ENCODE measurements at regions not wholly inside any gene's neighbourhood (a gene's known extent, or its start where the extent isn't known, plus 50 kb on each side); places are given as distances from the start of the nearest gene placed in this dataset.
A peak's percentile ranks its signal among the peaks of the same experiment; 100 is the strongest.

DNA sequence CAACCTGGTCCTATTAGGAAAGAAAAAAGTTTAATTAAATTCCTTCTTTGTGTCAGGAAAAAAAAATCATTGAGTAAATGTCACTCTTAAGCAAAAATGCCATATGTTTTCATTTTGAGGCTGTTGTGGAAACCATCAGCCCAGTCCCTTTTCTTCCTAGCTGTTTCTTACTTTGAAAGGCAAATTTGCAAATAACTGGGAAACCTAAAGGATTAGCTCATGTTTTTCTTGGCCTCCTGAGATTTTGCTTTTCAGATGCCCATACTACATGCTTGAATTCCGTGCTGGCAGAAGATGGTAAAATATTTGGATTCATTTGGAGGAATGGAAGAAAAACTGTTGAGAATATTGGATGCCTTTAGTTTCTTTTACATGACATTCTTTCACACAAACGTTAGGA lies 182.1 kb upstream of the ADAMTS5 start:
- H3K4me3 ChIP-seq: peak overlapping the region; percentile 12
- no peaks in the 10 kb centered on the region for H3K9me3 ChIP-seq
- peak overlapping the region in 1 of 2 donors; percentile 62 for H3K27ac ChIP-seq
- H3K4me1 ChIP-seq (ENCODE audit: control insufficient read depth in 1 of 2, low read depth in 2 of 2): peaks cover 6 to 14% of the 10 kb centered on the region in 2 donors
- no peak for ATAC-seq (ENCODE audit: insufficient number of reproducible peaks, low FRiP score, low read depth)
- DNase-seq (ENCODE audit: low spot score): no peak
- TF ChIP-seq, protein P1, sequence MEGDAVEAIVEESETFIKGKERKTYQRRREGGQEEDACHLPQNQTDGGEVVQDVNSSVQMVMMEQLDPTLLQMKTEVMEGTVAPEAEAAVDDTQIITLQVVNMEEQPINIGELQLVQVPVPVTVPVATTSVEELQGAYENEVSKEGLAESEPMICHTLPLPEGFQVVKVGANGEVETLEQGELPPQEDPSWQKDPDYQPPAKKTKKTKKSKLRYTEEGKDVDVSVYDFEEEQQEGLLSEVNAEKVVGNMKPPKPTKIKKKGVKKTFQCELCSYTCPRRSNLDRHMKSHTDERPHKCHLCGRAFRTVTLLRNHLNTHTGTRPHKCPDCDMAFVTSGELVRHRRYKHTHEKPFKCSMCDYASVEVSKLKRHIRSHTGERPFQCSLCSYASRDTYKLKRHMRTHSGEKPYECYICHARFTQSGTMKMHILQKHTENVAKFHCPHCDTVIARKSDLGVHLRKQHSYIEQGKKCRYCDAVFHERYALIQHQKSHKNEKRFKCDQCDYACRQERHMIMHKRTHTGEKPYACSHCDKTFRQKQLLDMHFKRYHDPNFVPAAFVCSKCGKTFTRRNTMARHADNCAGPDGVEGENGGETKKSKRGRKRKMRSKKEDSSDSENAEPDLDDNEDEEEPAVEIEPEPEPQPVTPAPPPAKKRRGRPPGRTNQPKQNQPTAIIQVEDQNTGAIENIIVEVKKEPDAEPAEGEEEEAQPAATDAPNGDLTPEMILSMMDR (IDR thresholded peaks at IDR 0.05): no peak
- no peaks in the 10 kb centered on the region for H3K36me3 ChIP-seq
- H3K27me3 ChIP-seq (replicated peaks; ENCODE audit: insufficient read depth): no peaks in the 10 kb centered on the region

DNA sequence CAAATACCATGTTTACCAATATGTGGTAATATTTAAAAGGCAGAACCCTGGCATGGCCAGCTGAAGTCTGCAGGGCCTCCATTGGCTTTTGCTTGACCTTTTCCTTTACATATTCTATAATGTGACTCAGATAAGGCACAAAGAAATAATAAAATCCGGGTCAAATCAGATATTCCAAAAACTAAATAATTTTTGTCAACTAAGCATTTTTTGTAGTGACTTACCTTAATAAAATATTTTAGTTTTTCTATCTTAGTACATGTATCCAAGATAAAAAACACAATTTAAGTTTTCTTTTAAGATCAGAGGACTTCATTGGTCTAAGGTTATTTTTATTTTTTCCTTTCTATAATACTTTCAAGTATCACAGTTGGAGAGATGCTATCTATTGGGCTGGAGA lies 179.4 kb upstream of the ADAMTS5 start:
- no peak for DNase-seq (ENCODE audit: low spot score)
- peaks cover 6 to 11% of the 10 kb centered on the region in 2 donors for H3K4me1 ChIP-seq (ENCODE audit: control insufficient read depth in 1 of 2, low read depth in 2 of 2)
- H3K9me3 ChIP-seq: no peaks in the 10 kb centered on the region
- H3K4me3 ChIP-seq: no peak overlapping the region
- no peaks in the 10 kb centered on the region for H3K27me3 ChIP-seq (replicated peaks; ENCODE audit: insufficient read depth)
- H3K36me3 ChIP-seq: no peaks in the 10 kb centered on the region
- no peak for ATAC-seq (ENCODE audit: insufficient number of reproducible peaks, low FRiP score, low read depth)
- TF ChIP-seq, protein P1 (IDR thresholded peaks at IDR 0.05): no peak
- H3K27ac ChIP-seq: no peak overlapping the region

DNA sequence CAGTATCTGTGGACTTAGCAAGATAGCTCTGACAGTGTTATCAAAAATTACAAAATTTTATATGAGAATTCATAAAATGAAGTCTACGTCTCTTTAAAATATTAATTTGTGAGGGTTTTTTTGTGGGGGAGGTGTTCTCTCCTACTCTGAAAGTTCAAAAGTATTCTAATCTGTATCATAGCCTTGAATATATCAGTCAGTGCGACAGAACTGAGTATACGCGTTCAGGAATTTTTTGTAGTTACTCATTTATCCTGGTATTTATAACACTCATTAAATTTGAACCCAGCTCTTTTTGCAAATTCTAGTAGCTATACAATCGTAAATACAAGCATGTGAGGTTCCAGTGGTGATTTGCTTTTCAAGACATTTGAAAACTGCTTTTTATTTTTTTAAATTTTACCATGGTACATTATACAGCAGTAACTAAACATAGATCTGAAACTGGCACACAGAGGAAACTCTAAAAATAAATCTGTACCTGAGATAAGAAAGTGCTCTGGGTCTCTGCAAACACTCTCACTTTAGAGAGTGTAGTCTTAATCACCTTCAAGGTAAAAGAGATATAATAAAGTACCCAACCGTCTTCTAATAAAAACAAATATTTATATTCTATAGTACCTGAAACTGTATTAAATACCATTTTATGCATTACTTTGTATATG lies 178.4 kb upstream of the ADAMTS5 start:
- Histone ChIP-seq H3K27ac (no peak overlapping the region), H3K9me3 (no peaks in the 10 kb centered on the region), H3K4me1 (ENCODE audit: control insufficient read depth in 1 of 2, low read depth in 2 of 2) (peaks cover 6 to 11% of the 10 kb centered on the region in 2 donors), H3K4me3 (no peak overlapping the region), H3K36me3 (no peaks in the 10 kb centered on the region), H3K27me3 (replicated peaks; ENCODE audit: insufficient read depth) (no peaks in the 10 kb centered on the region)
- ATAC-seq (ENCODE audit: insufficient number of reproducible peaks, low FRiP score, low read depth) (no peak), DNase-seq (ENCODE audit: low spot score) (no peak)
- TF ChIP-seq, protein P1 (IDR thresholded peaks at IDR 0.05): no peak

DNA sequence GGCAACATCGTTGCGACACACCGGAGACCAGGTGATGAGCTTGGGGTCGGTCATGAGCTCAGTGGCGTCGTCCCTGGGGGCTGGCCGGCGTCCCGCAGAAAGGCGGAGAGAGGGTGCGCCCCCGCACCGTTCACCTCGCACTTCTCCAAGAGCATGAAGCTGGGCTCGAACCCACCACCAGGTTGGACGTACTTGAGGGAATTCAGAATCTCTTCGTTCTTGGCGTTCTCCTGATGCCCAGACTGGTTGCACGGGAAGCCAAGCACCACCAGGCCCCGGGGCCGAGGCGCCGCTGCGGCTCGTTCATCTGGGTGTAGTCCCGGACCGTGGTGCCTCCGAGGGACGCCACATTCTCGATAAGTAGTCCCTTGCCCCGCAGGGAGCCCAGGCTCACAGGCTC lies 176.6 kb upstream of the ADAMTS5 start:
- Histone ChIP-seq H3K4me3 (no peak overlapping the region), H3K36me3 (no peaks in the 10 kb centered on the region), H3K27me3 (replicated peaks; ENCODE audit: insufficient read depth) (no peaks in the 10 kb centered on the region), H3K27ac (no peak overlapping the region), H3K9me3 (no peaks in the 10 kb centered on the region), H3K4me1 (ENCODE audit: control insufficient read depth in 1 of 2, low read depth in 2 of 2) (peaks cover 2 to 5% of the 10 kb centered on the region in 2 donors)
- TF ChIP-seq, protein P1 (IDR thresholded peaks at IDR 0.05): no peak
- no peak for ATAC-seq (ENCODE audit: insufficient number of reproducible peaks, low FRiP score, low read depth)
- no peak for DNase-seq (ENCODE audit: low spot score)

DNA sequence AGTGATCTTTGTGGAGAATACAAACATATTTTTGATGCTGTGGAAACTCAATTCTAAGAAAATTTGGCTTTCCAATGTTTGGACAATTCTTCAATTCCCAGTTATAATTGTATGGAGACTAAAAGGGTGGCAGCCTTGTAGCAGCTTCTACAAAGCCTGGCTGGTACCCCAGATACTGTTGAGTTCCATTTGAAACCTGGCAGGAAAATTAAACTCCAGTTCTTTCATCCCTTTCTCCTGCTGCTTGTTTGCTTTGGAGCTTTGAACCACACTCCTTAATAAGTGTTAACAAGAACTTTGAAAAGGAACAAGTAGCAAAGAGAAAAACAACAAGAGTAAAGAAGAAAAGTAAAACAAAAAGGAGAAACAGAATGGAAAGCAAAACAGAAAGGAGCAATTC lies 172.6 kb upstream of the ADAMTS5 start:
- Histone ChIP-seq H3K27me3 (replicated peaks; ENCODE audit: insufficient read depth) (no peaks in the 10 kb centered on the region), H3K4me1 (ENCODE audit: control insufficient read depth in 1 of 2, low read depth in 2 of 2) (no peaks in the 10 kb centered on the region), H3K9me3 (no peaks in the 10 kb centered on the region), H3K4me3 (no peak overlapping the region), H3K36me3 (no peaks in the 10 kb centered on the region), H3K27ac (no peak overlapping the region)
- ATAC-seq (ENCODE audit: insufficient number of reproducible peaks, low FRiP score, low read depth) (no peak), DNase-seq (ENCODE audit: low spot score) (no peak)
- TF ChIP-seq, protein P1 (IDR thresholded peaks at IDR 0.05): no peak

All from thoracic aorta (tissue), 2 donors.